LoVo (cell line): ENCODE measurements at regions not wholly inside any gene's neighbourhood (a gene's known extent, or its start where the extent isn't known, plus 50 kb on each side); places are given as distances from the start of the nearest gene placed in this dataset.
"Not testable (repeated sequence)": the region's sequence is repeated elsewhere in the genome, so short reads cannot be mapped to it uniquely, and the experiment has no call there.

Source experiments
- DNase-seq: peaks from one replicate; pipeline ENCODE4 v3.0.0-alpha.2; 2016; ENCODE audit warnings: low spot score

DNA sequence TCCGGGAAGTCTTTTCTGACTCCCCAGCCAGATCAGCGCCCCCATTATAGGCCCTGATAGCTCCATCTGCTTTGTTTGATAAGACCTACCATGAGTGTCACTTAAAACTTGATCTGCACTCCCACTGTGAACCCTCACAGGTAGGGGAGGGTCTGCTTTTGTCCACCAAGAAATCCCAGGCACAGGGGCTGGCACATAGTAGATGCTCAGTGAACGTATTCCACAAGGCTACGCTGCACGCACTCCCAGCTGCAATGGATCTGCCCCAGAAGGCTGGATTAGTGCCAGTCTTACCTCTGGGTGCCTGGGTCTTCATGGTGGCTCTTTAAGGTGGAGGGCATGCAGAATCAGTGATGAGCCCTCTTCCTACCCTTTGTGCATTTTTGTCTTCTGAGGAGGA lies 447.1 kb downstream of the PTPRU start:
- DNase-seq = no peak

GRCh38 chr1:29682919-29683295 lies 446.6 kb downstream of the PTPRU start:
- DNase-seq = no peak

GRCh38 chr1:29682171-29682918 lies 446.0 kb downstream of the PTPRU start:
- no peak for DNase-seq

DNA sequence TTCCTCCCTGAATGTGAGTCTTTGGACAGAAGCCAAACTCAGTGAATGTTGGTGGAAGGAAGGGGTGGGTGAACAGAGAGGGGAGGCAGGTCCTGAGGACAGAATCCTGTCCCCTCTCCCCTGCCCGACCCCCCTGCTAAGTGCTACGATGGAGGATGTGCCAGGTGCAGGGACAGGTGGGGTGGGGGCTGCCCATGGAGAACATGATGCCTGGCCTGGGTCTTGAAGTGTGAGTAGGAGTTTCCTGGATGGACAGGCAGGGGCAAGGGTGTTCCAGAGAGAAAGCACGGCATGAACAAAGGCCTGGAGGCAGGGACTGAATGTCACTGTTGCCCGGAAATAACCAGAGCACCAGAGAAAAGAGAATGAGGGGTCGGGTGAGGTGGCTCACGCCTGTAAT lies 445.1 kb downstream of the PTPRU start:
- DNase-seq = not testable (repeated sequence)

DNA sequence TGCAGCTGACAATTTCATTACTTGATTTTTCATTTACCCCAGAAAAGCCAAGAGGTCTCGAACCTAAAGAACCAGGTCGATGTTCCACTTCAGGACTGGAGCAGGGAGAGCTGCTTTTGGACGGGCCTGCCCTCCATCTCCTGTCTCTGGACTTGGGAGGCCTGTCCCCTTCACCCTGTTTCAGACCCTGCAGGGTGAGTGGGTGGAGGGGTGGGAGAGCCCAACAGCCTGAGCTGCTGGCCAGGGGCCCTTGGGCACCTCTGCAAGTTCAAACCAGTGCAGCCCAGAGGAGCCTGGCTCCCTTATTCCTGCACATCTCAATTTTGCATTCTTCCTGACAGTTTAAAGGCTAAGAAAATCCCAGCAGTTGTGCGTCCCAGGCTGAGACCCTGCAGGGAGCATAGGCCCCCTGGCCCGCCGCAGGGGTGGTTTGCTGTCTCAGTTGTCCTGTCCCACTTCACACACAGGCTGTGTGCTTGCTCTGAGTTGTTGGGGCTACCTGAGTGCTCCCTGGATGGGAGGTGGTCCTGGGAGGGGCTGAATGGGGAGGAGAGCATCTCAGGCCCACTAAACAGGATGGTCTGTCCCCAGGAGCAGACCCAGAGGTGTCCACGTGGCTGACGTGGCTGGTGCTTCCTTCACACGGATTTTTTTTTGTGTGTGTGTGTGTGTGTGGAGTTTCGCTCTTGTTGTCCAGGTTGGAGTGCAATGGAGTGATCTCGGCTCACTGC lies 443.7 kb downstream of the PTPRU start:
- DNase-seq = no peak

DNA sequence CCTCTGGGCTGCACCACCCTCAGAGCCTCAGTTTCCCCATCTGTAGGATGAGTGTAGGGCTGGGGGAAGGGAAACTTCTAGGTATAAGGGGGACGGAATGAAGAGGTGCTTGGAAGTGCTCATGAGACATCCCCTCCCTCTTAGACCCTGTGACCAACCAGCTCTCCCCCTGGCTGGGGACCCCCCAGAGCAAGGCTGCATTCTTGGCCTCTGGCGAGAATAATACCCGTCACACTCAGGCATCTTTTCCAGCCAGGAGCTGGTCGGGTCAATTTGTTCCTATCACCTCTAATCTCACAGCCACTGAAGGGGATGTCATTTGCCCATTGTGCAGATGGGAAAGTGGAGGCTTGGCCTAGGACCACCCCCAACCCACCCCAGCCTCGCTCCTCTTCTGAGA lies 443.0 kb downstream of the PTPRU start:
- no peak for DNase-seq

- no peak for DNase-seq
These were observed 441.0 kb downstream of the PTPRU start for GRCh38 chr1:29677028-29678024.

DNA sequence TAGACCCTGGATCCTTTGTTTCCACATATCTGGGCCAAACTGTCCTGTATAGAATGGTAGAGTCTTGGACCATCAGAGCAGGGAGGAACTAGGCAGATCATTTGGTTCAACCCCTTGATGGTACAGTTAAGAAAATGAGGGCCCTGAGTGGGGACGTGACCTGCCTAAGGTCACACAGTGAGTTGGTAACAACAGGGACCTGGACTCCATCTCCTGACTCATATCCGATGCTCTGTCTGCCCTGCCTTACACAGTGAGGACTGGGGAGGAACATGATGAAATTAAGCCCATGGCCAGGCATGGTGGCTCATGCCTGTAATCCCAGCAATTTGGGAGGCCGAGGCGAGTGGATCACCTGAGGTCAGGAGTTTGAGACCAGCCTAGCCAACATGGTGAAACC lies 440.2 kb downstream of the PTPRU start:
- DNase-seq = no peak

GRCh38 chr1:29675481-29676263 lies 439.4 kb downstream of the PTPRU start:
- no peak for DNase-seq

DNA sequence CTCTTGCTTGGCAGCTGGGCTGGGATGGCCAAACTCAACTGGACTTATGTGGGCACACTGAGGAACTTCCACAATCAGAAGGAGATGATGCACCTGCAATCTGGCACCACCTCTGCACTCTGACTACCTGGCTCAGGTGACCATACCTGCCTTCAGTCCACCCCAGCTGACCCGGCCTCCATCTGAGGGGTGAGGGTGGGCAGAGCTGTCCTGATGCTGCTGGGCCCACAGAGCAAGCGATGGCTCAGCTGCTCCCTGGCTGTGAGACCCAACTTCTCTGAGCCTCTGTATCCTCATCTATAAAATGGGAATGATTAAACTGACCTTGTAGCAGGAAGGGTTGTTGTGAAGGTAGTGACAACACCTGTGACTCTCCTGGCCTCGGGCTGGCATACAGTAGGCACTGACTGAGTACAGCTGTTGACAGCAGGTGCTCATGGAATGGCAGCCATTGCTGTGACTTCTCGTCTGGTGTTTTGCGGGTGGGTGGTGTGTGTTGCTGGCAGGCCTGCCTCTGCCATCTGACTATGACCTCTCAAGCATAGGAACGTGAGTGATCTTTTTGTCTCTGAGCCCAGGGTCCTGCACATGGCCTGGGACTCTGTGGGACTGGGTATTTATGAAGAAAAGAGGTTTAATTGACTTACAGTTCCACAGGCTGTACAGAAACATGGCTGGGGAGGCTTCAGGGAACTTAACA lies 438.5 kb downstream of the PTPRU start:
- DNase-seq = no peak

DNA sequence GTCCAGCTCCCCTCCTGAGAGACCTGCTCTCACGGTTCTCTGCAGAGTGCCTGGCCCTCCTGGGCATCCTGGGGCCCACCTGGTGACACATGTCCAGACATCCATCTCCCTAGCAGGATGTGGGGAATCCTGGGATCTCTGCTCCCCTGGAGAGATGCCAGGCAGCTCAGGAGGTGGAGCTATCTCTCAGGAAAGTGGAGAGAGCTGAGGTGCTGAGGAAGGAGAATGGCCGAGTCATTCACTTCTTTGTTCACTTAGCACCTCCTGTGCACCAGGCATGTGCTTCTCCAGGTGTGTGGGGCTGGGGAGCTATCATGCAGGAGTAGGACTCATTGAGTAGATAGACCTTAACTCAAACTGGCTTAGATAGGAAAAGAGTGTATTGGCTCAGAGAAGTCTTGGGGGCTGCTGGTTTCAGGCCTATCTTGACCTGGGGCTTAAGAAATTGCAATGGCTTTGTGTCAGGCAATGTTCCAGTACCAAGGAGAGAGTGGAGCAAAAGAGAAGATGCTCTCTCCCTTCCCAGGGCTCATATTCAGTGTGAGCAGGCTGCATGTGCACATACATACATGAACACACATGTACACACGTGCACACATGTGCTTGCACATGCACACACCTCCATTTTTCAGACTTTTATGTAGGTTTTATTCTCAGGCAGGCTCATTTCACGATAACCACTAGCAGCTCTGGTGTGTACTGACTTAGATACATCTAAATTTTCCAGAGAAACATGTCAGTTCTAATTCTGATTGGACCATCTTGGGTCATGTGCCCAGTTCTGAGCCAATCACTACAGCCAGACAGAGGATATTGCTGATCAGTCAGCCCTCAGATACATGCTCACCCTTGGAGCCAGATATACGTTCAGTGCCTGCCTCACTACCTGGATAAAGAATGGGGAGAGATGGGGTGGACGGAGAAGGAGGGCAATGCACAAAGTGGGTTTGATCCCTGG lies 437.6 kb downstream of the PTPRU start:
- DNase-seq = no peak

GRCh38 chr1:29673228-29673500 lies 436.8 kb downstream of the PTPRU start:
- no peak for DNase-seq

GRCh38 chr1:29672416-29673227 lies 436.3 kb downstream of the PTPRU start:
- DNase-seq = no peak

GRCh38 chr1:29671446-29672356 lies 435.4 kb downstream of the PTPRU start:
- no peak for DNase-seq

- DNase-seq = no peak
These were observed 434.4 kb downstream of the PTPRU start for GRCh38 chr1:29670752-29671151.

- no peak for DNase-seq
These were observed 433.6 kb downstream of the PTPRU start for GRCh38 chr1:29669912-29670311.

DNA sequence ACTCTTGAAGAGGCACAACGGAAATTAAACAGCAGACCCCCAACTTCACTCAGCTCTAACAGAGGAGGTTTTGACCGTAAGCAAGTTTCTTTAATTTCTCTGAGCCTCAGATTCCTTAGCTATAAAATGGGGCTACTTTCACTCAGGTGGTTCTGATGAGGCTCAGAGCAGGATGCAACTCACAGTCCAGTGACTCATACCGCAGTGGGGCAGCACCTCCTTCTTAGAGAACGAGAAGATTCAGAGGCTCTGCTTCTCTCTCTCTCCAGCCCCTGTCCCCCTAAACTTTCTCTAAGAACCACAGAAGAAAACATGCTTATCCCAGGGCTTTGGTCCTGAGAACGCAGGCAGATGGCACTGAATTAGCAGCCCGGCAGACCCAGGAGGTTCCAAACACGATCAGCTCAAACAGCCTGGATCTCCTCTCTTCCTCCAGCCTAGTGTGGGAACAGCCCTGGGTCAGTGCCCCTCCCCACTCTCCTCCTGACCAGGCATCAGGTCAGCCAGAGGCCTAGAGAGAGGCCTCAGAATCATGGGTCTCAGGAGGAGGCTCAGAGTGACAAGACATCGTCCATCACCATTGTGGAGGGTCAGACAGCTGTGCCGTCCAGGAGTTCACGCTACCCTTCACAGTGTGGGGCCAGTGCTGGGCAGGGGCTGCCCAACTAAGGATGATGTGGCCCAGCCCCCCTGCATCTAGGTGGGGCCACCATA lies 433.0 kb downstream of the PTPRU start:
- no peak for DNase-seq
